C4-2B (cell line): ENCODE measurements at regions not wholly inside any gene's neighbourhood (a gene's known extent, or its start where the extent isn't known, plus 50 kb on each side); places are given as distances from the start of the nearest gene placed in this dataset.
"Not testable (repeated sequence)": the region's sequence is repeated elsewhere in the genome, so short reads cannot be mapped to it uniquely, and the experiment has no call there.

ENCODE experiments used
- ZFX ChIP-seq: fragments of 450-650 bp; IDR thresholded peaks from 2 replicates; pipeline ENCODE4 v1.6.1; 2017
- TF ChIP-seq, protein P1 (sequence below): fragments of 450-650 bp; conservative IDR thresholded peaks from 2 replicates; pipeline ENCODE4 v1.5.1; 2017; ENCODE audit warnings: mild to moderate bottlenecking

DNA sequence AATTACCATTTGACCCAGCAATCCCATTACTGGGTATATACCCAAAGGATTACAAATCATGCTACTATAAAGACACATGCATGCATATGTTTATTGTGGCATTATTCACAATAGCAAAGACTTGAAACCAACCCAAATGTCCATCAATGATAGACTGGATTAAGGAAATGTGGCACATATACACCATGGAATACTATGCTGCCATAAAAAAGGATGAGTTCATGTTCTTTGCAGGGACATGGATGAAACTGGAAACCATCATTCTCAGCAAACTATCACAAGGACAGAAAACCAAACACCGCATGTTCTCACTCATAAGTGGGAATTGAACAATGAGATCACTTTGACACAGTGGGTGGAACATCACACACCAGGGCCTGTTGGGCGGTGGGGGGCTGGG lies 83.9 kb upstream of the MAP3K1 start:
- TF ChIP-seq, protein P1, sequence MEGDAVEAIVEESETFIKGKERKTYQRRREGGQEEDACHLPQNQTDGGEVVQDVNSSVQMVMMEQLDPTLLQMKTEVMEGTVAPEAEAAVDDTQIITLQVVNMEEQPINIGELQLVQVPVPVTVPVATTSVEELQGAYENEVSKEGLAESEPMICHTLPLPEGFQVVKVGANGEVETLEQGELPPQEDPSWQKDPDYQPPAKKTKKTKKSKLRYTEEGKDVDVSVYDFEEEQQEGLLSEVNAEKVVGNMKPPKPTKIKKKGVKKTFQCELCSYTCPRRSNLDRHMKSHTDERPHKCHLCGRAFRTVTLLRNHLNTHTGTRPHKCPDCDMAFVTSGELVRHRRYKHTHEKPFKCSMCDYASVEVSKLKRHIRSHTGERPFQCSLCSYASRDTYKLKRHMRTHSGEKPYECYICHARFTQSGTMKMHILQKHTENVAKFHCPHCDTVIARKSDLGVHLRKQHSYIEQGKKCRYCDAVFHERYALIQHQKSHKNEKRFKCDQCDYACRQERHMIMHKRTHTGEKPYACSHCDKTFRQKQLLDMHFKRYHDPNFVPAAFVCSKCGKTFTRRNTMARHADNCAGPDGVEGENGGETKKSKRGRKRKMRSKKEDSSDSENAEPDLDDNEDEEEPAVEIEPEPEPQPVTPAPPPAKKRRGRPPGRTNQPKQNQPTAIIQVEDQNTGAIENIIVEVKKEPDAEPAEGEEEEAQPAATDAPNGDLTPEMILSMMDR = not testable (repeated sequence)
- TF ChIP-seq ZFX = not testable (repeated sequence)
